MM.1S (cell line): ENCODE measurements at regions not wholly inside any gene's neighbourhood (a gene's known extent, or its start where the extent isn't known, plus 50 kb on each side); places are given as distances from the start of the nearest gene placed in this dataset.

ENCODE experiments used
- CTCF ChIP-seq: fragments of 300-600 bp; sonication (generic); IDR thresholded peaks from 2 replicates; pipeline ENCODE4 v1.5.1; 2016; ENCODE audit warnings: antibody characterized with exemption, low read length, mixed read lengths
- EZH2 ChIP-seq: fragments of 300-600 bp; sonication (generic); optimal IDR thresholded peaks from 2 replicates; pipeline ENCODE3; 2017; ENCODE audit warnings: low read depth, mild to moderate bottlenecking, antibody characterized with exemption, low read length, mixed read lengths
- EZH2phosphoT487 ChIP-seq: fragments of 300-600 bp; sonication (generic); IDR thresholded peaks from 2 replicates; pipeline ENCODE4 v1.6.1; 2018; ENCODE audit warnings: antibody characterized with exemption, low read length

GRCh38 chr4:23978002-23978401 lies 88.2 kb upstream of the PPARGC1A start:
- no peak for TF ChIP-seq CTCF
- TF ChIP-seq EZH2 = no peak
- no peak for TF ChIP-seq EZH2phosphoT487
